ENCODE measurements at regions not wholly inside any gene's neighbourhood (a gene's known extent, or its start where the extent isn't known, plus 50 kb on each side); places are given as distances from the start of the nearest gene placed in this dataset.

GRCh38 chr13:105655046-105655445 lies 880.4 kb downstream of the EFNB2 start:
- Mint-ChIP-seq H3K4me1 (no peaks in the 10 kb centered on the region), H3K36me3 (ENCODE audit: low read depth) (no peaks in the 10 kb centered on the region), H3K9me3 (no peaks in the 10 kb centered on the region; the same call in 2 of the 3 replicates), H3K27me3 (ENCODE audit: insufficient read depth, low read depth, poor library complexity) (peaks cover 1% of the 10 kb centered on the region), H3K4me3 (no peak overlapping the region), H3K27ac (no peak overlapping the region)
- Histone ChIP-seq H2AFZ (no peak overlapping the region; the same call in 1 of the 2 replicates), H3K36me3 (ENCODE audit: insufficient read depth) (no peaks in the 10 kb centered on the region), H3F3A (replicated peaks; ENCODE audit: low read depth) (no peaks in the 10 kb centered on the region), H3K27ac (ENCODE audit: low read depth) (no peak overlapping the region), H3K27me3 (ENCODE audit: insufficient read depth) (no peaks in the 10 kb centered on the region), H3K9me2 (ENCODE audit: insufficient read depth) (no peaks in the 10 kb centered on the region), H3K79me2 (replicated peaks; ENCODE audit: insufficient read depth) (no peaks in the 10 kb centered on the region), H3K4me1 (ENCODE audit: insufficient read depth) (no peaks in the 10 kb centered on the region), H3K4me3 (no peak overlapping the region), H3K4me2 (no peak overlapping the region), H4K20me1 (replicated peaks; ENCODE audit: insufficient read depth) (no peaks in the 10 kb centered on the region)
- TF ChIP-seq ZNF114 (CRISPR knock-in tag; IDR thresholded peaks at IDR 0.05): no peak
- TF ChIP-seq REST (IDR thresholded peaks at IDR 0.05; ENCODE audit: unreplicated experiment): no peak
- no peak for TF ChIP-seq STAT1 (IDR thresholded peaks at IDR 0.05; ENCODE audit: unreplicated experiment)
- no peak for TF ChIP-seq ZNF462 (CRISPR knock-in tag; IDR thresholded peaks at IDR 0.05)
- no peak for TF ChIP-seq CREB1 (CRISPR knock-in tag; IDR thresholded peaks at IDR 0.05; ENCODE audit: low read depth)
- no peak for DNase-seq (ENCODE audit: low spot score)
- ATAC-seq: no peak

Data from GM23338 (cell line).